HepG2 (cell line): ENCODE measurements at regions not wholly inside any gene's neighbourhood (a gene's known extent, or its start where the extent isn't known, plus 50 kb on each side); places are given as distances from the start of the nearest gene placed in this dataset.

Experiments
- ATAC-seq: fragments of 200-7000 bp; cut with Tn5 transposase; 3 replicates; pipeline ENCODE4 v1.9.1; 2020; ENCODE audit warnings: mild to moderate bottlenecking, moderate library complexity
- BruUV-seq: library from RNA; stranded (reverse); fragments of 400-500 nt; replicated peaks from 2 replicates; lab custom pipeline; 2021; lab: Mats Ljungman, UMichigan
- CTCF ChIA-PET: fragments of 300-600 bp; formaldehyde crosslinking; extraction: SDS; loops from one replicate; lab custom pipeline; 2021; ENCODE audit warnings: low total read pairs, inconsistent platforms, low intra/inter-chr PET ratio; lab: Yijun Ruan, JAX
- POLR2A ChIA-PET: fragments of 350-600 bp; sonication (Branson Sonifier 250); formaldehyde crosslinking; loops from one replicate; lab custom pipeline; 2020; ENCODE audit warnings: antibody characterized with exemption, inconsistent platforms; lab: Yijun Ruan, JAX
- DNase-seq: peaks from one replicate; pipeline ENCODE4 v3.0.0-alpha.2; 2015; ENCODE audit warnings: low spot score
- FAIRE-seq: peaks from 3 replicates; lab custom pipeline; 2011; peaks lifted over from hg19 to GRCh38; lab: Jason Lieb, UNC
- H2AFZ ChIP-seq: one replicate; pipeline ENCODE4 v1.6.1; 2011; ENCODE audit warnings: low read length, inconsistent platforms
- H3K27ac ChIP-seq: fragments of 300-600 bp; 3 replicates; pipeline ENCODE4 v1.8.0; 2011; ENCODE audit warnings: mixed run types, mild to moderate bottlenecking, mixed read lengths, low read length, inconsistent platforms; ENCODE audit not compliant: insufficient read depth; ENCODE audit errors: extremely low read length
- H3K27me3 ChIP-seq, 2 experiments: fragments of 200-600 bp in 1 of 2; 2 replicates in 1 of 2; 3 replicates in 1 of 2; pipeline versions ENCODE4 v1.6.0 to v1.8.0; 2011; ENCODE audit warnings: low read length in 2 of 2, mild to moderate bottlenecking in 2 of 2, moderate library complexity in 2 of 2, inconsistent platforms in 1 of 2; ENCODE audit not compliant: insufficient read depth in 2 of 2, control insufficient read depth in 1 of 2
- H3K36me3 ChIP-seq, 2 experiments: fragments of 200-600 bp in 1 of 2; replicated peaks in 1 of 2; 2 replicates in 1 of 2; 3 replicates in 1 of 2; pipeline versions ENCODE4 v1.5.1 to v1.8.0; 2011; ENCODE audit warnings: low read length in 2 of 2, inconsistent platforms in 1 of 2; ENCODE audit not compliant: insufficient read depth in 2 of 2, control insufficient read depth in 1 of 2
- H3K4me1 ChIP-seq: 2 replicates; pipeline ENCODE4 v1.5.1; 2012; ENCODE audit warnings: low read length, inconsistent platforms; ENCODE audit not compliant: insufficient read depth
- H3K4me2 ChIP-seq: 2 replicates; pipeline ENCODE4 v1.6.0; 2011; ENCODE audit warnings: low read depth, low read length, inconsistent platforms
- H3K4me3 ChIP-seq, 3 experiments: fragments of 200-600 bp in 1 of 3; sonication (generic), shearing (Covaris generic) in 1 of 3; replicated peaks in 1 of 3; 2 replicates each; pipeline ENCODE4 v1.5.1; 2011 to 2016; ENCODE audit warnings: low read length in 3 of 3, inconsistent platforms in 2 of 3, low read depth in 2 of 3, mild to moderate bottlenecking in 2 of 3, control low read depth in 1 of 3, mixed read lengths in 1 of 3; ENCODE audit not compliant: insufficient read depth in 1 of 3
- H3K79me2 ChIP-seq: one replicate; pipeline ENCODE4 v1.6.1; 2011; ENCODE audit warnings: low read length, inconsistent platforms; ENCODE audit not compliant: insufficient read depth
- H3K9ac ChIP-seq: 2 replicates; pipeline ENCODE4 v1.6.0; 2011; ENCODE audit warnings: mild to moderate bottlenecking, low read depth, low read length, inconsistent platforms; ENCODE audit not compliant: insufficient read depth
- H3K9me3 ChIP-seq: 2 replicates; pipeline ENCODE4 v1.5.1; 2012; ENCODE audit warnings: mild to moderate bottlenecking, low read length
- H4K20me1 ChIP-seq: 2 replicates; pipeline ENCODE4 v1.6.0; 2011; ENCODE audit warnings: inconsistent platforms, mild to moderate bottlenecking, low read length, moderate library complexity; ENCODE audit not compliant: insufficient read depth
- BRD4 ChIP-seq: sonication (generic); formaldehyde crosslinking; IDR thresholded peaks from 2 replicates; pipeline ENCODE4 v1.4.0; 2020; ENCODE audit warnings: missing genetic modification reagents
- HNRNPLL ChIP-seq: fragments of 200-400 bp; formaldehyde crosslinking; IDR thresholded peaks from 2 replicates; pipeline ENCODE4 v1.6.1; 2017; ENCODE audit warnings: mild to moderate bottlenecking, low read depth, low read length; ENCODE audit not compliant: poor library complexity, severe bottlenecking
- MBNL3 ChIP-seq: fragments of 250-450 bp; sonication (Bioruptor Pico); conservative IDR thresholded peaks from 2 replicates; pipeline ENCODE4 v1.8.0; 2022; ENCODE audit warnings: mild to moderate bottlenecking, inconsistent platforms
- NFYC ChIP-seq: IDR thresholded peaks from 2 replicates; pipeline ENCODE4 v1.6.1; 2016; ENCODE audit warnings: missing genetic modification reagents, missing compliant biosample characterization
- SMYD3 ChIP-seq: sonication (generic); formaldehyde crosslinking; IDR thresholded peaks from 2 replicates; pipeline ENCODE4 v1.8.1; 2023; ENCODE audit warnings: mild to moderate bottlenecking, missing genetic modification reagents
- ZBTB3 ChIP-seq: sonication (generic); formaldehyde crosslinking; IDR thresholded peaks from 2 replicates; pipeline ENCODE4 v1.4.0; 2020; ENCODE audit warnings: low read depth, mild to moderate bottlenecking, moderate library complexity, missing genetic modification reagents, borderline replicate concordance
- WGBS: methylation state at CpG from one replicate; pipeline ENCODE4 v1.1.6; 2017; ENCODE audit warnings: low lambda C conversion rate; 5-methylcytosine and 5-hydroxymethylcytosine counted together
- in situ Hi-C: cut with HindIII; loops from 2 replicates; pipeline ENCODE4 v1.10.0; 2017; ENCODE audit warnings: low pct_unique_long_range_greater_than_20kb; ENCODE audit not compliant: extremely low pct_ligation_motif_present
- intact Hi-C: fragments of 100-400 bp; cut with micrococcal nuclease; formaldehyde crosslinking; loops from one replicate; pipeline ENCODE4 v1.10.0; 2022; ENCODE audit not compliant: unreplicated experiment
- TF ChIP-seq, protein P1 (sequence below): sonication (generic); formaldehyde crosslinking; IDR thresholded peaks from 2 replicates; pipeline ENCODE4 v1.5.1; 2020; ENCODE audit warnings: mild to moderate bottlenecking, missing genetic modification reagents, moderate library complexity
- TF ChIP-seq, protein P2 (sequence below): sonication (generic); formaldehyde crosslinking; IDR thresholded peaks from 2 replicates; pipeline ENCODE4 v1.4.0; 2020; ENCODE audit warnings: missing genetic modification reagents

DNA sequence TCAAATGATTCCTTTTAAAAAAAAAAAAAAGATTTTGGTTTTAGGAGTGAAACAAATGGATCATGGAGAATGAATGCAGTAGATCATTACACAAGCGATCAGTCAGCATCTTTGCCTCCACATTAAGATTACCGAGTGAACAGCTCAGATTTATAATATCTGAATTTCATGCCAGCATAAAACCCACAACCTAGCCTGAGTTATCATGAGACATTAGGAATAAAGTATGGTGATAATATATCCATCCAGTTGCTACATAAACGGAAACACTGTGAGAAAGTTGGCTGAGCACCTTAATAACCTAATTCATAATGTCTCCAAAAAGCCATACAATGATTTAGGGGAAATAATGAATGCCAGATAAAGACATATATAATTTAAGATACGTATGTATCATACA lies 553.1 kb upstream of the TUSC1 start:
- ChIA-PET CTCF (no interaction called here), POLR2A (no interaction called here)
- no peaks in the 10 kb centered on the region for H3K27me3 ChIP-seq
- H3K79me2 ChIP-seq = no peaks in the 10 kb centered on the region
- no peaks in the 10 kb centered on the region; the same call in 1 of the 2 replicates for H3K9me3 ChIP-seq
- H3K4me2 ChIP-seq = no peak overlapping the region
- in situ Hi-C loops (no loop called here), intact Hi-C loops (no loop called here)
- no TSS peak for BruUV-seq
- 8% methylated on average over 4 of the region's 4 CpGs for WGBS
- H3K27ac ChIP-seq = no peak overlapping the region
- no peaks in the 10 kb centered on the region for H3K36me3 ChIP-seq
- TF ChIP-seq SMYD3 (CRISPR knock-in tag) (no peak), ZBTB3 (no peak), NFYC (CRISPR knock-in tag) (no peak), BRD4 (CRISPR knock-in tag) (no peak), HNRNPLL (no peak), MBNL3 (CRISPR knock-in tag) (no peak)
- TF ChIP-seq, protein P1, sequence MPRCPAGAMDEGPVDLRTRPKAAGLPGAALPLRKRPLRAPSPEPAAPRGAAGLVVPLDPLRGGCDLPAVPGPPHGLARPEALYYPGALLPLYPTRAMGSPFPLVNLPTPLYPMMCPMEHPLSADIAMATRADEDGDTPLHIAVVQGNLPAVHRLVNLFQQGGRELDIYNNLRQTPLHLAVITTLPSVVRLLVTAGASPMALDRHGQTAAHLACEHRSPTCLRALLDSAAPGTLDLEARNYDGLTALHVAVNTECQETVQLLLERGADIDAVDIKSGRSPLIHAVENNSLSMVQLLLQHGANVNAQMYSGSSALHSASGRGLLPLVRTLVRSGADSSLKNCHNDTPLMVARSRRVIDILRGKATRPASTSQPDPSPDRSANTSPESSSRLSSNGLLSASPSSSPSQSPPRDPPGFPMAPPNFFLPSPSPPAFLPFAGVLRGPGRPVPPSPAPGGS (CRISPR knock-in tag) = no peak
- TF ChIP-seq, protein P2, sequence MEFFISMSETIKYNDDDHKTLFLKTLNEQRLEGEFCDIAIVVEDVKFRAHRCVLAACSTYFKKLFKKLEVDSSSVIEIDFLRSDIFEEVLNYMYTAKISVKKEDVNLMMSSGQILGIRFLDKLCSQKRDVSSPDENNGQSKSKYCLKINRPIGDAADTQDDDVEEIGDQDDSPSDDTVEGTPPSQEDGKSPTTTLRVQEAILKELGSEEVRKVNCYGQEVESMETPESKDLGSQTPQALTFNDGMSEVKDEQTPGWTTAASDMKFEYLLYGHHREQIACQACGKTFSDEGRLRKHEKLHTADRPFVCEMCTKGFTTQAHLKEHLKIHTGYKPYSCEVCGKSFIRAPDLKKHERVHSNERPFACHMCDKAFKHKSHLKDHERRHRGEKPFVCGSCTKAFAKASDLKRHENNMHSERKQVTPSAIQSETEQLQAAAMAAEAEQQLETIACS (CRISPR knock-in tag) = no peak
- no peak overlapping the region for H3K4me3 ChIP-seq
- no peaks in the 10 kb centered on the region for H4K20me1 ChIP-seq
- ATAC-seq = no peak
- H3K4me1 ChIP-seq = no peaks in the 10 kb centered on the region
- no peak overlapping the region for H2AFZ ChIP-seq
- DNase-seq = no peak
- H3K9ac ChIP-seq = no peak overlapping the region
- no peak for FAIRE-seq
